ENCODE measurements at regions not wholly inside any gene's neighbourhood (a gene's known extent, or its start where the extent isn't known, plus 50 kb on each side); places are given as distances from the start of the nearest gene placed in this dataset.

DNA sequence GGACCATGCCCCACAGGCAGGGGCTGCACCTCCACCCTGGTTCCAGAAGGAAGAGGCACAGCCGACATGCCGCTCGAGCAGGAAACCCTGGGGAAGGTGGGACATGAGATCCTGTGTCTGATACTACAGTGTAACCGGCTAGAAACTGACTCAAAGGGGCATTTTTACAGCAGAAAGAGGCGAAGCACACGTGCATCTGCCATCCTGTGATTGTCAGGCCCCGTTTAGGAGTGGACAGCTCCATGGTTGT, 62.7 kb downstream of the SIK1 start:
- no peak for DNase-seq

DNA sequence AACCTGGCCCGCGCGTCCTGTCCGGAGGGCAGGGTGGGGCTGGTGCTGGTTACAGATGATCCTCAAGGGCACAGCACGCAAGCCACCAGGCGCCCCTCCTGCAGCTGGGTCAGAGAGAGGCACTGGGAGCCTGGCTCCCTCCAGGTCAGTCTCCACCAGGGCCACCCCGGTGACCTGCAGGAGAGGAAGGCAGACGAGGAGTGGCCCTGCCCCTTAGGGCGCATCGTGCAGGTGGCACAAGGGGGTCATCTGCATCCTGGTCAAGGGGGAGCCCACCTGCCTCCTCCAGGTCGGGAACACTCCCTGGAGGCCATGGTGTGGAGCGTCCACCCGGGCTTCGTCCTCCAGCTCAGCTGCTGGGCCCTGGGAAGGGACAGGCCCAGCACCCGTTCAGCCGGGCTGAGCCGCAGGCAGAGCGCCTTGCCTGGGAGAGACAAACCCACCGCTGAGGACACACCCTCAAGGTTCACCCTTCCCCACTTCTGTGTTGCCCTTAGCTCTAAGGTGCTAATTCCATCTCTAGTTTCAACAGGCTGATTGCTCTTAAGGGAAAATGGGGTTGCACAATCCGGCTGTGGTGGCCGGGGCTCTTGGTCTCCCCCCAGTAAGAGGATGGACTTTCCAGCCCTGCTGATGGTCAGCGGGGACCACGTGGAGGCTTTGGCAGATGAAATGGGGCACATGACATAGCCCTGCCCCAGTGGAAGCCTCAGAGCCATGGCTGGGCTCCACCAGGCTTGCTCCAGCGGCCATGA, 63.2 kb downstream of the SIK1 start:
- no peak for DNase-seq

DNA sequence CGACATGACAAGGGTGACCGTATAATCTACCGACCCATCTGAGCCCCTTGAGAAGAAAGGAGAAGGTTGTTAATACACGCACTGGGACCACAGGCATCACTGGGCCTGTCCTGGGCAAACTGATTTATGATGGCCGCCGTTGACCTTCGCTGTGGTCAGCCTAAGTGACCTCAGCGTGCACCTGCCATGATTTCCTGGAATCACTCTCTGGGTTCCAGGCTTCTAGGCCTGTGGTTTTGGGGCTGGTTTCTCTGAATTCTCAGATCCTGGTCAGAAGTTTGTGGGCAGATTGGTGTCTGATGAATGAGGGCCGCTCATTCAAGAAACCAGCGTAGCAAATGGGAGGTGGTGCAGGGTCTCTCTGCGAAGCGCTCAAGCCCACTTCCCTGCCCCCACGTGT, 64.0 kb downstream of the SIK1 start:
- DNase-seq = no peak

DNA sequence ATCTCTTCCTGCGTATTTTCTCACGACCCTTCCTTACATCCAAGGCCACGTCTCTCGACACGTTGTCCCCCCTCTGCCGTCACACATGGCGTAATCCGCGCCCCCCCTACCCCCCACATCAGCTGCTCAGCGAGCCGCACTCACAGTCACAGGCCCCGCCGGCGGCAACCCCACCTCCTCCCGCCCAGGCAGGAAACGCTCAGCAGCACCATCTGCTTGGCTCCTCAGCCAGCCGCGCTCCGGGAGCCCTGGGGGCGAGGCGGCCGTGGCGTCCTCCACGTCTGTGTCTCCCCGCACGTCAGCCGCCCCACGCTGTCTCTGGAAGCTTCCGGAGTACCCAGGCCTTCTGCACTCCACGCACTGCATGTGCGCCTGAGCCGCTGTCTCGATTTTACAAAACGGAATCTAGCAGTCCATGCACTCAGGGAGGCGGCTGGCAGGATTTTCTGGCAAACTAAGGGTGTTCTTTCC, 64.6 kb downstream of the SIK1 start:
- DNase-seq = peak; percentile 50

DNA sequence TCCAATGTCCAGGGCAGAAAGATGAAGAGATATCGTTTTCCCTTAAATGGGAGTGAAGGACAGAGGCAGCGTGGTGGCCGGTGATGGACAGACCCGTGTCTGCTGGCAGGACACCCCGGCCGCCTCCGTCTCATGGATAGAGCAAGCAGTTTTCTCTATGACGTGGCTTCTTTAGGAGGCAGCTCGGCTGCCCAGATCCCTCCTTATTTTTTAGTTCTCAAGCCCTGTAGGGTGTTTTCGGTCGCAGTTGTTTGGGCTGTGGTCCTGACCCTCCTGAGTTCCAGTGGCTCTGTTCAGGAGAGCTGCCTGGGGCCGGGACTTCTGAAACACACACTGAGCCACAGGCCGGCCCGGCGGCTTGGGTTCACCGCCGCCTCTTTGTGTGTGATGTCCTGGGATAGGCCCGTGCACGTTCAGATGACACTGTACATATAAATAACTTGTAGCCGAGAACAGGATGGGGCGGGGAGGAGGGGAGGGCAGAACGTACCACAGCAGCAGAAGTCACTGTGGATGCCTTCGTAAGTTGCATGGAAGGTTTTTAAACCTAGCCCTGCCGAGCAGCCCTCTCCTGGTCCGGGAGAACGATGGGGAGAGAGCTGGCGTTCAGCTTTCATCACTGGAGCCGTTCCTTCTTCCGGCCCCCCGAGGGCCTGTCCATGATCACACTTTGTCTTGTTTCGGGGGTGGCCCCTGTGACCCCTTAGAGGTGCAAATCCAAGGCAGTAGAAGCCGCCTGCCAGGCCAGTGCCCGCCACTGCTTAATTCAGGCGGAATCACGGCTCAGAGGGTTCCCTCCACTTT, 65.2 kb downstream of the SIK1 start:
- DNase-seq = peak; percentile 48

DNA sequence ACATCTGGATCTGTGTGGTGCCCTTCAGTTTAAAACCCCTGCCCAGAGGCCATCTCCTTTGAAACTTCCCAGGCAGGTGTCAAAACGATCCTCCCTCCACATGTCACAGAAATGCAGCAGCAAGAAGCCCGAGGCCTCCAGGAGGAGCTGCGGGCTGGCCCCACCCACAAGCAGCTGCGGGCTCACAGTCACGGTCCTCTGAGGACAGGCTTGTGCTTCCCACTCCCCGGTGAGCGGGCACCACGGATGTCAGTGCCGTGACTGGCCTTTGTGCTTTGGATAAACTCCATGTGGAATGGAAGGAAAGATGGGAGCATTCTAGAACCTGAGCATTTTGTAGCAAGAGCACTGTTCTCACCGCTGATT, 65.8 kb downstream of the SIK1 start:
- DNase-seq = no peak

DNA sequence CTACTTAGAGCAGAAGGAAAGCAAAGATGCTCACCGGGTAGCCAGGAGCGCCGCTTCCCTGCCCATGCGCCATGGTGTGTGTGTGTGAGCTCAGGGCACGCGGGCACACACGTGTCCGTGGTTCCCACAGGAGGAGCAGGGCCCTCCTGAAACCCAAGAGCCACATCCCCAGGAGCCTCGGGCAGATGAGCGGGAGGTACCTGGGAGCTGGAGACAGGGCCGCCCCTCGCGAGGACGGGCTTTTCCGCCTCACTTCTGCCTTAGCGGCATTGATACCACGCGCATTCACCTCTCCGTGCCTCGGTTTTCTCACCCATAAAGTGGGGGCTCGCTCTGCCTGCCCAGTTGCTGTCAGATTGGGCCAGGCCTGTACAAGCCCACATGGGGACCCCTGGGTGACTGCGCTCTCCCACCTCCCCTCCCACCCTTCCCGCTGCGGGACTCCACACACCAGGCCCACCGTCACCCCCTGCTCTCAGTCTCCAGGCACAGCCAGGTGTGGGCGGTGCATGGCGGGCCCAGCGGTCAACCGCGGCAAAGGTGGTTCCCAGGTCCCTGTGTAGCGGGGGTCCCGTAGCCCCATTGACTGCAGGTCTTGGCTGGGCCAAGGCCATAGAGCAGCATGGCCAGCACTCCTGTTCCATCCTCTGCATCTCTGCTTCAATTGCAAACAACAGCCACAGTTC, 66.3 kb downstream of the SIK1 start:
- DNase-seq = no peak

DNA sequence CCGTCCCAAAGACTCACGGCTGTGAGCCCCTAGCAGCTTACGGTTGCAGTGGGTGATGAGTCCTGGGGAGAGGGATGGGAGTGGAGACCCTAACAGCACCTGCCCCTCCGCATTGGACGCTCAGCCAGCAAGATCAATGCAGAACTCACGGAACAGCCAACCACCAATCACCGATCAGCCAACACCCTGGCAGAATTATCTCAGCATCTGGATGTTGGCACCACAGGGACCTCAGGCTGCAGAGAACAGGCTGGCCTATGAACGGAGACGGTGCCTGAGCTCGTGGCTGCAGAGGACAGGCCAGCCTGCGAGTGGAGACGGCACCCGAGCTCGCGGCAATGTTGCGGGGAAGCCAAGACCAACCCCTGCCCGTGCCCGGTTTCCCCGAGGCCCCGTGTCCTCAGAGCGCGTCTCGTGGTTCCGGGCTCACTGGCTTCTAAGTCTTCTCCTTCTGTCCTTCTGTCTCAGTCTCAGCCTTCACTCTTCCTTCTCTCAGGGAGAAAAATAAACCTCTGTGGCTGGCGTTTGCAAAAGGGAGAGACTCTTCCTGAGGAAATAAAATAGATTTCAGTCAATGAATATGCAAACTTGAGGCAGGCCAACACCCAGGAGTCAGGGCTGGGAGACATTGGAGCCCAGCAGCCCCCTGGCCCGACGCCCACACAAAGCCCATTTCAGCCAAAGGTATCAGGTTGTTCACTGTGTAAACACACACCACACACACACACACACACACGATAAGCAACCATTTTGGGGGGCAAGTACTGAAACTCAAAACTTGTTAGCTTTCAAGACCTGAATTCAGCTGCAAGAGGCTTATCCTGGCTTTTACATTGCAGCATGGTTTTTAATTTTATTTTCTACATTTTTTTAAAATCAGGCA, 67.8 kb downstream of the SIK1 start:
- DNase-seq = no peak

DNA sequence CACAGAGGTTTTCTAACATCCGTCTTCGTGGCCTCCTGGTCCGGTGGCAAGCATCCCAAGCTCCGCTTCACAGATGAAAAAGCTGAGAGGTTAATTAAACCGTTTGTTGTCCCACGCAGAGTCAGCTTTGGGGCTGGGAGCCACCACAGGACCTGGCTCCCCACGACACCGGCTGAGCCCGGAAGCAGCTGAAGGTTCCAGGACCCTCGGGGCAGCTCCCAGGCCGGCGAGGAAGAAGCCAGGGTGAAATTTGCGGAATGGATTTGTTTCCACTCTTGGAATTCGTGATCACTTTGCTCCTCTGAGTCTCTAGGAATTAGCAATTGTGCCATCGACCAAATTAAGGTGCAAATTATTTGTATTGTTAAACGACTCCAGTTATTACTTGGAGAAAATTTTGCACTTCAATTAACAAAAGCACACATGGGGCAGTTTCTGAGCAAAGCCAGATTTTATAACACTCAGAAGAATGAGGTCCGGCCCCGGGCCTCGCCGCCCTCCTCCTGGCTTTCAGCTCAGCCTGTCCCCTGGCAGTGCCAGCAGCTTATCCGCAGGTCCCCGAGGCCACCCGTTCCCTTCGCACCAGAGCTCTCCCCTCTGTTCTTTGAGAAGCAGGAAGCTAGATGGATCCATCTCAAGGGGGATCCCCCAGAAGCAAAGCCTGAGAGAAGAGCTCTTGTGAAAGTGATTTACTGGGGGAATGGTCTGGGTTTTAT, 69.1 kb downstream of the SIK1 start:
- DNase-seq = no peak

DNA sequence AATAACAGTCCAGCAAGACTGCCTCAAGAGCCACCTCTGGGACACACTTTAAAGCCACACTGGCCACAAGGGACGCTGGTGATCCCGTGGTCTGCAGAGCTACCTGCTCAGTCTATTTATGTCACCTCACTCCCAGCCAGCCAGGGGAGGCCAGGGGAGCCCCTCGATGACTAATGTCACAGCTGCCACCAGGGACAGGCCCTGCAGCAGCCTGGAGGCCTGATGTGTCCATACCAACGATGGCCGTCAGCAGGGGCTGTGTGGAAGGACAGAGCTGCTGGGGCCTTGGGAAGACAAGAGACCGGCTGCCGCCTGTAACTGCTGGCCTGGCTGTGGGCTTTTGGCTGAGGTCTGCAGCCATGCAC, 71.0 kb downstream of the SIK1 start:
- no peak for DNase-seq

DNA sequence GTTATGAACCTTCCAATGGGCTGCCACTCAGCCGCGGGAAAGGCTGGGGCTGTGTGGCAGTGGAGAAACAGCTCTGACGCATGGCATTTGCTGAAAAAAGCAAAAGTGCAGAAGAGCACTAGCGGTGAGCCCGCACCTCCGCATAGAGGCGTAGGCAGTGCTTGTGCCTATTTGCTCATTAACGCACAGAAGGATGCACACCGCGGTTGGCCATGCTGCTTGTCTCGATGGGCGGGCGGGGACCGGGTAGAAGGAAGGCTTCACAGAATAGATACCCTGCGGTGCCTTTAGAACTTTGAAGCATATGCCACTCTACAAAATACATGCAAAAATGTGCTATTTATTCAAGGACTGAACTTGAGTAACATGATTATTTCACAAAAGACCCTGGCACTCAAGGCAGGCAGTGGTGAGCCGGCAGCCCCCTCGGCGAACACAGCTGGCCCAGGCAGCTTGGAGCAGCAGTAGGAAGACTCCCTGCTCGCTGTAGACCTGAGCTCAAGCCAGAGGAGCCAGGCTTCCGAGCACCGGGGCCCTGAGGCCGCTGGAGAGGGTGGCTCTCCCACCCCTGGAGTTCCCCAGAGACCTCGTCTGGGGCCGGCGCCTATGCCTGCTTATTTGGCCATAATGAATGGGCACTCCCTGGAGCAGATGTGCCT, 71.5 kb downstream of the SIK1 start:
- DNase-seq = no peak

DNA sequence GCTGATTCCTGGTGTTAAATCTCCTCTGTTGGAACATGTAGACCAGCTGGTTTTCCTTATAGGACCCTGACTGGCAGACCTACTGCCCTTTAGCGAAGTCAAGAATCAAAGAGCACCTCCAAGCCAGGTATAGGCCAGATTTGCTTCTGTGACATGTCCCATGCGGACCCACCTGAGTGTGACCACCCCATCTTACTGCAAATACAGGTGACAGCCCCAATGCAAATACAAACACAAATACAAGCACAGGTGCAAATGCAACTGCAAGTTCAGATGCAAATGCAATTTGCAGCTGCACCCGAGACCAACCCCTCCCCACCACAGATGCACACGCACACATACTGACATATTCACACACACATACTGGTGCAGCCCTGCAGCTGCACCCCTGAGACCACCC, 72.3 kb downstream of the SIK1 start:
- DNase-seq = no peak

DNA sequence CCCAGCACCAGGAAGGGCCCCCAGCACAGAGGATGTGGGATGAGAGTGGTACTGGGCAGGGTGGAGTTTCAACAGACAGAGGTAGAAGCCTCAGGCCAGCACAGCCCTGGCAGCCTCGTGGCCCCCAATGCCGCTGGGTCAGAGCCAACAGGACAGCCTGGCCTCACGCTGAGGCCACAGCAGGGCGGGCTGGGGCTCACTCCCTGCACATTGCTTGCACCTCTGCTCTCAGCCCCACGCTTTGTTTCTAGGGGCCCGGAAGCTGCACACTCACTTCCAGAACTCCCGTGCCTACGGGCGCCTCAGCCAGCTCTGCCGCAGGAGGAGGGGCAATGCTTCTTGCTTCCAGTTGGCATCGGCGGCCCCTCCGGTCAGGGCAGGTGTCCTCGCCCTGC, 72.9 kb downstream of the SIK1 start:
- no peak for DNase-seq

DNA sequence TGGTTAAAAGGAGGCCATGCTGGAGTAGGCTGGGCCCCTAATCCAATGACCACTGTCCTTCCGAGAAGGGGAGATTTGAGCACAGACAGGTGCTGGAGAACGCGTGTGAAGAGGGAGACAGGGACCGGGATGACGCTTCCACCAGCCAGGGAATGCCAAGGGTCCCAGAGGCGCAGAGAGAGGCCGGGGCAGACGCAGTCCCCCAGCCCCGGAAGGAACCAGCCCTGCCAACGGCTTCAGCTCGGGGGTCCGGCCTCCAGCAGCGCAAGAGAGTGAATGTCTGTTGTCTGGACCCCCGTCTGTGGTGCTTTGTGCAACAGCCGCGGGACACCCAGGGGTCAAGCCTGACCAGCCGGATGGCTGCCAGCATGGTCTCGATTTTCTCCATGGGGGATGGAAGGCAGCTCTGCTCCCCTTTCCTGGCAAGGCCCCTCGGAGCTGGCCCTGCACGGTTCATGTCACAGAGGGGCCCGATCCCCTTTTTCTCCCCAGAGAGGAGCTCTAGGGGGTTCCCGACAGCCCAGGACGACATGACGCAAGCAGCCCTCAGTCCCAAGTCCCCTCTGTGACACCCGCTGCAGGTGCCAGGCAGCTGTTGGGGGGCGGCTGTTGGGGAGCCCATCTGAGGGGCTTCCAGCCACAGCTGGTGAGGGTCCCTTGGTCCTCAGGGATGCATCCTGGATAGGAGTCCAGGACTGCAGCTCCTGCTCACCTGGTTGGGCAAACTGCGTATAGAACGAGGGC, 73.5 kb downstream of the SIK1 start:
- DNase-seq = no peak

DNA sequence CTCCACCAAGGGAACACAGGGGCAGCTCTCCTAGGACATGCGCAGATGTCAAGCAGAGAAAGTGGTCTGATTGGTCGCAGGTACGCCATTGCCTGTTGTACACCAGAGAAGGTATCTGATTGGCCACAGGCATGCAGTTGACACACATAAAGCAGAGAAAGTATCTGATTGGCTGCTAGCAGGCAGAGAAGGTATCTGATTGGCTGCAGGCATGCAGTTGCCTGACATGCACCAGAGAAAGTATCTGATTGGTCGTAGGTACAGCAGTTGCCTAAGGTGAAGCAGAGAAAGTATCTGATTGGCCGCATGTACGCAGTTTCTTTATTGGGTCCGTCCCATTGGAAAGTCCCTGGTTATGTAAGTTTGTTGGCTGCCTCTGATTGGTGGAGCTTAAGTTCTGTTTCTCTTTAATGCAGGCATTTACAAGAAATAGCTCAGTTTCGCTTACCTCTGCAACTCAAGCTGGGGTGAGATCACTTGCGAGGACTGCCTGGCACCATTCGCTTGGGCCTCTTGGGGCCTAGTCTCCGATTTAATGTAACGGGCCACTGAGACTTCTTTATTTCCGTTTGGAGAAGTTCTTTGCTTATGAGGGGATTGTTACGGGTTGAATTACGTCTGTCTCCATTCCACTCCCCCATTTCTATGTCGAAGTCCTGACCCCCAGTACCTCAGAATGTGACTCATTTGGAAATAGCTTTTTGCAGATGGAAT, 74.2 kb downstream of the SIK1 start:
- no peak for DNase-seq

DNA sequence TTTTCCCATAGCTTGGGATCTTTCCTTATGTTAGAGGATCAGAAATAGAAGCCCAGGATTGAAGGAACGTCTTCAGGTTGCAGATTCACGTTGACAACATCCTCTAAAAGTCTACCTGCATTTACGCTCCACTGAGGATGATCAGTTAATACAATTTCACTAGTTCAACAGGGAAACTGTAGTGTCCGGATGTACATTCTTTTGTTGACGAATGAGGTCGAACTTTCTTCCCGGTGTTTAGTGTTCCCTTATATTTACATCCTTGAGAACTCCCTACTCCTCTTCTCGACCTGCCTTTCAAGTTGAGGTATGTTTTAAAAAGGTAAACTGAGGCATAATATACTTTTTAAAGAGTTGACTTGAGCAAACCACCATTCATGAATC, 74.8 kb downstream of the SIK1 start:
- DNase-seq = no peak

DNA sequence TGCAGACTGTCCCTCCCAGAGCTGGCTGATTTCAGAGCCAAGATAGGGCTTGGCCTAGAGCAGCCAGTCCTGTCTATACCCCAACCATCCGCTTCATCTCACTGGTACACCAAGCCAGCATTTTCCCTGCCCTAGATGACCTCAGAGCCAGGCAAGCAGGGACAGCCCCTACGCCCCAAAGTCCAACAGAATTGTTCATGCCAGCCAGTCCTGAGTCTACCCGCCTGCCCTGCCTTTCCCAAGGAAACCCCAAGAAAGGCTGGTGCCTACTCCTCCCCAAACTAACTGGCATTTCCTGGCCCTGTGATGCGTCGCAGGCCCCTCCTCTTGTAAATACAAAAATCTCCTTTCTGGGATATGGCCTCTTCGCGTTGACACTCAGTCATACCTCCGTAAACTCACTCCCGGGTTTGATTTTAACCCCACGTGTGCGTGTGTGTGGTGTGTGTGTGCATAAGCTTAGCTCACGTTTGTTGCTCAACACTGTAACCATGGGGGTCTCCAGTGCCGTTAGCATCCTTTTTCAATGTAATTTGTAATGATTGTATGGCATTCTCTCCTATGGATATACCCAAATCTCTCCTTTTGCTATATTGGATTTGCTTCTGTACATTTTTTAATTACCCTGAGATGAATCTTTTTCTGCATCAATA, 75.3 kb downstream of the SIK1 start:
- DNase-seq = no peak

DNA sequence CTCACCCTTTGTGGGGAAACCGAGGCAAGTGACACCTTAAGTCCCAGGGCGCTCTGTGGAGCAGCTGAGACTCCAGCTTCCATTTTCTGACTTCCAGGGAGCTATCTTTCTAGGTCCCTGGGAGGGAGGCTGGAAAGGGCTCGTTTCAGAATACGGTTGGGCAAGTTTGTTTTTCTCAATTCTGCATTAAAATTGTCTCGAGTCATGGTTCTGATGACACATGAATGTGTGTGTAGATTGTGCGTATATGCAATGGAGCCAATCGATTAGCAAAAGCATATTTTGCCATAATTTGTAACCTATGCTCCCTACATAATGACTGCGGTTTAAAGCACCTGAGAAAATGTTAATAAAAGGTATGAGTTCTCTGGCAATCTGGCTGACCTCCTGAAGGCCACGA, 77.3 kb downstream of the SIK1 start:
- DNase-seq = no peak

DNA sequence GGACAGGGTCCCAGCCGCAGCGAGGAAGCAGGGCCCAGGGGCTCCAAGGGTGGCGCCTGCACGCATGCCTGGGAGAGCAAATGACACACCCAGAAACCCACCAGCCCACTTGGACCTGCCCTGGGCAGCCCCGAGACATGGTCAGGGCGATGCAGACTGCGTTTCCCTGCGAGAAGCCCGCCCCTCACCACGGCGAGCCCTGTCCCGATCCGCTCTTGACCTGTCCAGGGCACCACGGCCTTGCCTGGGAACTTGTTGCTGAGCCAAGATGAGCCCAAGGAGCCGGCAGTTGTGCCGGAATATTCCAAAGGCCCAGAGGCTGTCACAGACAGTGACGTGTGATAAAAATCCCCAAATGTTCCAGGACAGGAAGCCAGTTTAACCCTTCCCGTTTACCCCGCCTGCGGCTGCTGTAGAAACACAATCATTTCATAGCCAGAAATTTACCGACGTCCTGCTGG, 78.1 kb downstream of the SIK1 start:
- no peak for DNase-seq

All from renal pelvis (tissue), 1 donor.